Activated CD4-positive, alpha-beta T cell treated with anti-CD3 and anti-CD28 coated beads, Interleukin-2, amount 50 U/mL, for 4 hours (primary cell): ENCODE measurements at regions not wholly inside any gene's neighbourhood (a gene's known extent, or its start where the extent isn't known, plus 50 kb on each side); places are given as distances from the start of the nearest gene placed in this dataset.

Experiments
- DNase-seq, 2 experiments: peaks; one replicate each; pipeline ENCODE4 v3.0.0-alpha.2; 2020

DNA sequence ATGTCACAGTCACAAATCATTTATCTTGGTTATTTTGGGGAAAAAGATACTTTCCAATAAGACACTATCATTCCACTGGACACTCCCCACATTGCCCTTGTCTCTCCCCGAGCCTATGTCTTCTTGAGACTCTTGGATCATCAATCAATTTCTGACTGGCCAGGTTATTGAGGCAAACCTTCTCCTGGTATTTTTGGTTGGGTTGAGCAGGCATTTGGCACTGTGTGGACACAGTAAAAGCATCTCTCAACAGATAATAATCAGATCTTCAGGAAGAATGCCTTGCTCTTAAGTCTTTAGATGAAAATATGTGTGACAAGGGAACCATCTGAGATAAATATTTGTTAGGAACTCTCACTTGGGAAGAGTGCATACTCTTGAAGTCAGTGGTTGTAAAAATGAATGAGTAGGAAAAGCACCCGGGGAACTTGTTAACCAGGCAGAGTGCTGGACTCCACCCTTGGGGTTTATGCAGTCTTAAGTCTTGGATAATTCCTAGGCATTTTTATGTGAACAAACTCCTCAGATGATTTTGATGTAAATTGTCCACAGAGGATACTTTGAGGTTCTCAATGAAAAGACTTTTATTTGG, 223.8 kb upstream of the CLINT1 start:
- DNase-seq: no peak

DNA sequence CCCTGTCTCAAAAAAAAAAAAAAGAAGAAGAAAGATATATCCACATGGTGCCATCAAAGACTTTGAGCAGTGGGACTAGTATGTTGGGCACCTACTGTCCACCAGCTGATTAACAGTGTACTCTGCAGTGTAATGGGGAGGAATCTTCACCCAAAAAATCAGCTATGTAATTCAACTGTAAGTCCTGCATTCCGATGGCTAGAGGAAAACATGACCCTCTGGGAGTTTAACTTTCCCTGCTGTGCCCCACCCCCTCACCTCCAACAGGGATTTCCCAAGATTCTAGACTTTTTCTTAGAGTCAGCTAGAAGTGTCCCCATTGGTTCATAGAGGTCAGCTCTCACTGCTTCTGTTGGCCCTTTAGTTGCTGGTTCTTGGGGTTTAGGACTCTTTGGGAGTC, 221.2 kb upstream of the CLINT1 start:
- DNase-seq: no peak

DNA sequence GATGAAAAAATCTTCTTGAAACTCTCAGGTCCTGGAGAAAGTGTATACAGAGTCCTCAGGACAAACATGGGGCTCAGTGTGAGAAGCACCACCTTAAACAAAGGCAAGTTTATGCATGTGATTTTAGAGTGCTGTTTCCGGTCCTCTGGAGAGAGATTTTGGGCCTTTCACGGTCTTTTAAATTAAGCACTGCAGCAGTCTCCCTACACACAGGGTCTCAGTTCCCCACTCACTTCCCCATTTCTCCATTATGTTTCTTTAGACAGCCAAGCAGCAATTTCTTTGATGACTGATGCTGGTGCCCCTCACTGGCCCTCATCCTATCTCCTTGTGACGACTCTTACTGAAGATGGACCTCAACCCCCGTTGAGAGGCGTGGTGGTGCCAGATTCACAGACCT, 220.2 kb upstream of the CLINT1 start:
- no peak for DNase-seq

DNA sequence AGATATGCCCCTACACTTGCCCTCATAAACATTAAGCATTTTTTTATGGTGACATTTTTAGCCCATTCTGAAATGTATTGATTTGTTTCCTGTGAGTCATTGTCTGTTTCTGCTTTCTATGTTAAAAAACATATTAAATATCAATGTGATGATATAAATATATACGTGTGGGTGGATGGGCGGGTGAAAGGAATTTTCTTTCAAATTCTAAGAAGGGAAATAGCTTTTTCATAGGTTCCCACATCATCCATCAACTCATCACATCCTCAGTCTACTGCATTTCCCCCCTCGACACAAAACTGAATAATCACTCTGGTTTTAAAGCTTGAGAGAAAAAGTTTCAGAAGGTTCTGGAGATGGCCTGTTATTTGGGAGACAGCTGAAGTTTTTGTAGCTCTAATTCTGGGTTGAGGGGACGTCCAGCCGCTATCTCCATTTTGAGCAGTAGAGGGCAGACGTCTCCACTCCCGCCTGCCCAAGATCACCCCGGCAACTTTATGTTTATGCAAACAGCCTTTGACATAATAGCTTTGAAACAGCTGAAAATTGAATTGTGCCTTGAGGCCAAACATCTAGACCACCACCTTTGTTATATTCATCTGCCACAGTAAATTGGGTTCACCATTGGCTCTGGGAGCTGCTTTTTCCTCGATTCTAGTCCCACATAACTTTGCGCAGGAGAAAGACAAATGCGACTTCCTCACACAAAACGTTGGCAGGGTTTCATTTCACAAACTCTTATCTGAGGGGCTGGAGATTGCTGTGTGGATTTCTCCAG, 216.2 kb upstream of the CLINT1 start:
- DNase-seq: peak; percentile 12 to 19

DNA sequence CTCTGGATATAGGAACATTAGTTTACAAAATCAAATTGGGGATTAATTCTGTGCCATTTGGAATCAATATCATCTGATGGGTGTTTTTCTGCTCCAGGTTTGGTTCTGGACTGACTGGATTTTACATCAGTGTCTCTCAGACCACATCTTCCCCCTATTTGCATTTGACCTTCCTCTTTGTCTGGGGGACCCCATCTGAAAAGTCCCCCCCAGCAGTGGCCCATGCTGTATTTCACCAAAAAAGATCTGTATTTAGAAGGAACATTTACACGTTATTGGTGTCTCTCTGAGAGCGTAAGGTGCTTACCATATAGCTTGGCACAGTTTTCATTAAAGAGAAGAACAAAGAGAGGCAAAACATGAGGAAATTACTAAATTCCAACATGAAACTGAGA, 215.6 kb upstream of the CLINT1 start:
- DNase-seq: no peak

DNA sequence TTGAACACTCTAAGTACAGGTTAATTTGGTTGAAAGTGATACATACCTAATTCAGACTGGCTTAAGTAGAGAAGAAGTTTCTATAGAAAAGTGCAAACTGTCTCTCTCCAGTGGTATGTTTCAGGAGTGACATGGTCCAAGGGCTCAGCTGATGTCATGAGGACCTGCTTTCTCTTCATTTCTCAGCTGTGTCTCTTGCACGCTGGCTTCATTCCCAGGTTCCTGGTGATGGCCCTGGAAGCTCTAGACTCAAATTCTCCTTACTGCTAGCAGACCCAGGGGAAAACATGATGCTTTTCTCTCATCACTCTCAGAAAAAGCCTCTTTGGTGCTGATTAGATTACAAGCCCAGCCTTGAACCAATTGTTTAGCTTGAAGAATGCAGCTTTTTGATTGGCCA, 211.9 kb upstream of the CLINT1 start:
- DNase-seq: no peak

DNA sequence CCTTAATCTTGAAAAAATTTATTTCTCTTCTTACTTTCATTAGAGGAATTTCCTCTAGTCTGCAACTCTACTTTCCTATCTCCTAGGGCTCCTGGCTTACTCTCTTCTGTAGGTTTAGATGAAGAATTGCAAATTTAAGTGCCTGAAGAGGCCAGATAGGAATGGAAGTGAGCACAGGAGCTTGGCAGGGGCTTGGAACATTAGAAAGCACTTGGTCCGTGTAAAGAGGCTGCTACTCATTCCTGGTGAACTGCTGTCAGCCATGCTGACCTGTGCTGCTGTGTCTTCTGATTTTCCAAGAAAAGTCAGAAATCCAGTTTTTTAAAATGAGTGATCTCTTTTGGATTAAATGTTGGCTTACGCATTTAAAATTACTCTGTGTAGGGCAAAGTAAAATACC, 210.9 kb upstream of the CLINT1 start:
- DNase-seq: no peak

DNA sequence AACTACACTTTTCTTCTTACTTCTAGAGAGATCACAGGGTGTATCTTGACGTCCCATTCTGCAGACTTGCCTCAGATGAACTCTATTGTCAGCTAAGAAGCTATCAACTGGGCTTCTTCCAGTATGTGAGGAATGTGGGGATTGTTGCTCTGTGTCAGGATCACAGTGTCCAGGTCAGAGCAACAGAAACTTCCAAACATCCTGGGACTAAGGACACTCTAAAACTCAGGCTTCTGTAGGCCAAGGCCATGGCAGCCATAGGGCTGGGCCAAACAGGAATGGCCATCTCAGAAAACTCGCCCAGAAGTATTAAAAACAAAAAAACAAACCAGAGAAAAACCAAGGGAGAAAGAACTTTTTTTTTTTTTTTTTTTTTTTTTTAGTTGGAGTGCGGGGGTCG, 210.0 kb upstream of the CLINT1 start:
- no peak for DNase-seq

DNA sequence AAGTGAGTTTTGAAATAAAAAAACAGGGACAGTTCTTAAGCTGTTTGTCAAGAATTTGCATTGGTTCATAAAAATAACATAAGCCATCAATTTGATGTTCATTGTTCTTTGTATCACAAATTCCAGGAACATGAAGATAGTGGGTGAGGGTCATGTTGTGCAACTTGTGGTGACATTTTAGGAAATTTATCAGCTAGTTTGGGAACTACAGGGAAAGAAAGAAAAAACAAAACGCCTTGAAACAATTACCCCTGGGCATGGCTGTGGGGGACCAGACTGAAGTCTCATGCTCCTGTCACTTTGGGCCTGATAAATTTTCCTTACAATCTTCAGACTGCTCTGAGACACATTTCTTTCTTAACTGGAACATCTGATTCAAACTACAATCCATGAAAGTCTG, 207.1 kb upstream of the CLINT1 start:
- no peak for DNase-seq

DNA sequence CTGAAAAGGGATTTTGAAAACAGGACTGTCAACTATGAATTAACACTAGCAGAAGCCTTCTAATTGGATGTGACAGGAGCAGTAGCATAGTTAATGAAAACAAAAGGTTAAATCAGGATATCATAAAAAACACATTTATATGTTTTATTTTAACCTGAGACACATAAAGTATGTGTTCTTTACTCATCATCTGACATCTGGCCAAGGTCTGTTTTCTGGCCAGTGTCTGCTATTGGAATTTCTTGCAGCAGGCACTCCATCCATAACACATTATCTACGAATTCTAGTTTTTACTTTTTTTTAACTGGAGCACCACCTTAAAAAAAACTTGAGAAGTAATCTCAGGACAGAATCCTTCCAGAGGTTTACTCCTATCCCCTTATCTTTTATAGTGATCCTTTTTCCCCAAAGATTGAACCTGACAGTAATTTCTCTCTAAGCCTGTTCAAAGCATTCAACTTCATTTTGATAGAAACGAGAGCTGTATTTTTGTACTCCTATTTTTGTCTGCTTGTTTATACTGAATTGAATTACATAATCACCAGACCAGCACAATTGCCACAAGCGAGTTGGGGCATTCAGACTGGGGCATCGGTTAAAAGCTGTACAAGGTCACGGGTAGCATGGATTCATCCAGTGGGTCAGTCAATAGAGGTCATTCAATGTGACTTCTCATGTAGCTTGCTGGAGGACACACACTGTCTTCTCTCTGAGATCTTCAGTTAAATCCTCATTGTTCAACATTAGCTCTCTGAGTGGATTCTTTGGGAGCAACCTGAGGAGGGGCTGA, 205.6 kb upstream of the CLINT1 start:
- no peak for DNase-seq

DNA sequence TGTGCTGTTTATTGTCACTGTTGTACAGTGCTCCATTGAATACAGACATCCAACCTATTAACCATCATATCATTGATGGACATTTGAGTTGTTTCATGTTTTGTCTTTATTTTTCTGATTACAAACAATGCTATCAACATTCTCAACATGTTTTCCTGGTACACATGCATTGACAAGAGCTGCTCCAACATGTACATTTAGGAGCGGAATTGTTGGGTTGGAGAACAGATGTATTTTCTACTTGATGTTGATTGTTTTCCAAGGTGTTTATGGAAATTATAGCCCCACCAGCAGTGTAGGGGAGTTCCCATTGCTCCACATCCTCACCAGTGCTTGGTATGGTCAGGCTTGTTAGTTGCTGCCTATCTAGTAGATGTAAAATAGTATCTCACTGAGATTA, 204.1 kb upstream of the CLINT1 start:
- no peak for DNase-seq

DNA sequence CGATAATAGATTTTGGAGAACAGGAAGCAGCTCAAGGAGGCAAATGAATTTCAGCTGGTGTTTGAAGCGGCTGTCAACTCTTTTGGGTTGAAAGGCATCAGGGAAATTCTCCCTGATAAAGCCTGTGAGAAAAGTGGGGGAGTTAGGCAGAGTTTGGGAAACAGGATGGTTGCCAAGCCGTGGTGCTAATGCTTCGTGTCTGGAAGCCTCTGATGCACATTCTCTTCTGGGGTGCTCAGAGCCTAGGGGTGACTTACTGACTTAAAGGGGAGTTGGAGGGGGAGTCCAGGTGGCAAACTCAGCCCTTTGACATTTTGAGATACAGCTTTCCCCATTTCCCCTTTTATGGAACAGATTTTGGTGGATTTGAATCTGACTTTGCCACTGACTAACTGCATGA, 202.5 kb upstream of the CLINT1 start:
- DNase-seq: no peak

DNA sequence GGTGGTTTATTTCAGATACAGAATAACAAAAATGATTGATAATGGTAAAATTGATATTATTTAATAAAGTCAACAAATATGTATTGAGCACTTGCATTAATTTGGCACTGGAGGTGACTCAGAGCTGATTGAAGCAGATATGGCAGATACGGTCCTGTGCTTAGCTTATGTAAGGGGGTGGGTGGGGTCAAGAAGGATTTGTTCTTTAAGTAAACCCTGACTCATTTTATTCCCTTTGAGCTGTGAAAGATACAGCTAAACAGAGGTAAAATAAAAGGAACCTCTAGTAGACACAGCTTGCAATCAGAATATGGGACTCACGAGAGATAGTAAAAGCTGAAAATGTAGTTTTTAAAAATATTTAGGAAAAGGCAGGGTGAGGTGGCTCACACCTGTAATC, 201.3 kb upstream of the CLINT1 start:
- no peak for DNase-seq

DNA sequence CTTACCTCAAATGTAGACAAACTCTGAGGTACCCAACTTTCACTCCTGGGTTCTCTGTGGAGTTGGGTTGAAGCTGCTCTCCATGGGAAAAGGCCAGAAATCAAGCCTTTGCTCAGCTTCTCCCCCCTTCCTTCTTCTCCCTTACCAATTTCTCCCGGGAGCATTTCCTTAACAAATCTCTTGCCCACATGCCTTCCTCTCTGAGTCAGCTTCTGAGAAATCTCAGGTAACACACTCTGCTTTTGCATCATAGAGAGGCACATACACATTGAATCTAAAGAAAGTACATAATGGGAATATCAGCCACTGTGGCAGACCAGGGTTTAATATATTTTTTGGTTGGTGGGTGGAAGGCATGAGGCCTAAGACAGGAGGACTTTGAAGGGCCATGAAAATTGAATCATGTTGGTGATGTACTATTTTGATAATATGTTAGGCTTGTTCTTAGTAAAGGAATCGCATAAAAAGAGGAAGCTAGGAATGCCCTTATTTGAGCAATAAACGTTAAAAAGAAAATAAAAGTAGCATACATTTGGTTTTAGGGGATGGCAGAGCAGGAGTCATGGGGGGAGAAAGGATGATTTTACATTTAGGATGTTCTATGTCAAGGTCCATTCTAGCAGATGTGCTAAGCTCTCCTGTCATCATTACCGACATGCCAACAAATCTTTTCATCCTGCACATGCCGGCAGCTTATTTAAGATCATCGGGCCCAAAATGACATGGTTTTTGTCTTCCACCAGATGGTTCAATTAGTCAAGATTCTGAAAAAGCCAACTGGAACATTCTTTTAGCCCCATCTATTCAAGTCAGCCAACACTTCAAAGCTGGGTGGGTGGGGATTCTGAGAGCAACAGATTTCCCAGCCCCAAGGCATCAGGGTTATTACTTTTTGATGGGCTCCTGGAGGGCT, 199.5 kb upstream of the CLINT1 start:
- DNase-seq: no peak

DNA sequence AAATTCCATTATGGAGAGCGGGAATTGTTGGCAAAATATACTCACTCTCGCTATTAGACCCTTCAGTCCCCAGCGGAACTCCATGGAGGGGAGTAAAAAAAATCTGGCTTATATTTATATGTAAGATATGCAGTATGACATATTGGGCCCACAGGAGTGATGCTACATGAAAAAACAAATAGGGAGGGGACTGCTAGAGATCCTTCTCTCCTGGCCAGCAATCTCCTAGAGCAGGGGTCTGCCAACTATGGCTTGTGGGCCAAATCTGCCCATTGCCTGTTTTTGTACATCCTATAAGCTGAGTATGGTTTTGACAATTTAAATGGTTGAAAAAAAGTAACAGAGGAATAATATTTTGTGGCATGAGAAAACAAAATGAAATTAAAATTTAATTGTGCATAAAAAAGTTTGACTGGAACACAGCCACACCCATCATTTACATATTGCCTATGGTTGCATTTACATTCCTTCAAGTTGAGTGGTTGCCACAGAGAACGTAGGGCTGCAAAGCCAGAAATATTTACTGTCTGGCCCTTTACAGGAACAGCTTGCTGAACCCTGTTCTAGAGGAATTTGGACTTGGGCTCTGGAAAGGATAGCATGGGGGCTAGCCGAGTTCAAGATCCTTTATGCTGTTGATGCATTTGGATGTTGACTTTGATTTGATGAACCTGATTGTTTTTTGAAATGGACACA, 197.3 kb upstream of the CLINT1 start:
- DNase-seq: no peak

DNA sequence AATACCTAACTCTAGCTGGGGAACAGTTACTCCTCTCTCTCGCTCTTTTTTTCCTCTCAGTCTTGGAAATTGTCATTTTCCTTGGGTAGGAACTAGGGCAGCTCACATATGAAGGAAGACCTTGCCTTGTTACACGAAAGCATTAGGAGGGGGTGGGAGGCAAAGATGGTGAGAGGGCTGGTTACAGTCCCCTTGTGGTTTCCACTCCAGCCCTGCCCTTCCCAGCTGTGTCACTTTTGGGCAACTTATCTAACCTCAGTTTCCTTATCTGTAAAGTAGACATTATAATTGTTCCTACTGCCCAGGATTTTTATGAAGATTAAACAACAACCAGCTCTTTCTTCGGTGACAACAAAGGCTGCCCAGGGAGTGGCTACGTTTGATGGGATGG, 196.2 kb upstream of the CLINT1 start:
- no peak for DNase-seq

DNA sequence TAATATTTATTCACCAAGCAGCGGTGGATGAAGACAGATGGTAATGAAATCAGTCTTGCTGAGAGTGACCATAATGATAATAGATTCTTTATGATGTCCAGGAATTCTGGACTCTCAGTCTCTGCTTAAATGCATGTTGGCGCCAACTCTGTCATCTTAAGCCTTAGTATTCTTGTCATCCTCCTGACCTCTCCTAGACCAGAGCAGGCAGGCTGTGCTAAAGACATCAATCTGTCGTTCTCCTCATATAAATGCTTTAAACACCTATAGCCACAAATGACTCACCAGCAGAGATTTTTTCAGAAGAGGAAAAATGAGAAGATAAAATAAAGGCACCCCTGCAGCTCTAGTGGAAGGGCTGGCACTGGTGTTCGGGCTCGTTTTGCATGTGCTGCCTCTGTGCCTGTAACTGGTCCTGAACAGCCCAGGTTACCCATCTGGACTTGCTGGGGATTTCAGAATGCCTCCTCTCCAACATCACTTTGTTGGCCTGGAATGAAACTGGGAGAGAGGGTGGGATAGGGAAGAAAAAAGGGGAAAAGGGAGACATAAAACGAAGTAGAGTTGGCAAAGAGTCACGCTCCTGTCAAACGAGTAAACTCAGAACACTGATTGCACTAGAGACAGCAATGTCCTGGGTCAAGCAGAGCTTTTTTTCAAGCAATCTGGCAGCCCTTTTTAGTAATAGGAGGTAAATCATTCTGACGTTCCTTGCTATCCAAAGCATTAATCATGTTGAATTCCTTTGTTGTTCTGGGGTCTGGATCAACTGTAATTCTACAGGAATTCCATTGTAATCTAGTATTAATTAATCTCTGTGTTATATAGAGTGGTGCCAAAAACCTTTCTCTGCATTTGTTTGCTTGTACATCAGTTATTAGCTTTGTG, 195.5 kb upstream of the CLINT1 start:
- no peak for DNase-seq

DNA sequence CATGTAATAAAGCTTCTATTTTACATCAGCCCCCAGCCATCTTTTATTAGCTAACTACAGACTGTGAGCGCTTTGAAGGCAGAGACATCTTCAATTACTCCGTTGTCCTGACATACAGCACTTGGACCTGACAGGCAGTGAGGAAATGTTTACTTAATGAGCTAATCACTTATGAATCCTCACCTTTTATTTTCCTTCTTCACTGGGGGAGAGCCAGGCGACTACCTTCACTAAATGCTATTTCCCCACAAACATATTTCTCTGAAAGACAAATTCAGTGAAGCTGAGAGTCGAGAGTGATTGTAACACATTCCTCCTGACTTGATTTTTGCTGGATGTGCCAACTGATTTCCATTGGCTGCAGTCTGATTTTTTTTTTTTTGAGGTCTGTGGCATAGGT, 192.1 kb upstream of the CLINT1 start:
- DNase-seq: no peak

DNA sequence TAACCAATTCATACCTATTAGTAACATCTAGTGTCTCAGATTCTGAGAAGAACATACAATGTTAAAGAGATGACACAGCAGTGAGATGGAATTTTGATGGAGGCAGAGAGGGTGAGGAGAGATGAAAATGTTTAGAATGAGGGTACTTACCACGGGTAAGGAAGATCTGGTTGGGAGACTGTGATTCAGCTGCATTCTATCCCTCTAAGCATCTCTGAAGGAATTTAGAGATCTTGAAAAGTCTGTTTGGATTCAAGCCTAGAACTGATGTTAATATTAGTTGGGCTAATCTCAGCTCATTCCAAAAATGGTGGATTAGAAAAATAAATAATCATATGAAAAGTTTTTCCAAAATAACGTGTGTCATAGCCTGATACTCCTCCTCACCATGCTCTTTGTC, 191.5 kb upstream of the CLINT1 start:
- no peak for DNase-seq

DNA sequence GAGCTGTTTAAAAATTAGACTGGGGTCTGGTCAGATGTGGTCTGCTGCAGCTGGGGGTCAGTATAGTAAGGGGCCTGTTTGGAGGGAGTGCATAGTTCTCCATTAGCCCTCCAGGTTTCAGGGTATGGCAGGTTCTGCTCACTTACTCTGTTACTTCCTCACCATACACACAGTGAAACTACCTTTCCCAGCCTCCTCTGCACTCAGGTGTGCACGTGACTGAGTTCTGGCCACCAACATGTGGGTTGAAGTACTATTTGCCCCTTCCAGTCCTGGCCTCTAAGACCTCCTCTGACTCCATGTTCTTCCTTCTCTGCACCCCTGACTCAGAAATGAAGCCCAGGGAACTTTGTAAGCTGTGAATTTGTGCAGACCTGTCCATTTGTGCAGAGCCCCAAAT, 190.5 kb upstream of the CLINT1 start:
- DNase-seq: no peak

DNA sequence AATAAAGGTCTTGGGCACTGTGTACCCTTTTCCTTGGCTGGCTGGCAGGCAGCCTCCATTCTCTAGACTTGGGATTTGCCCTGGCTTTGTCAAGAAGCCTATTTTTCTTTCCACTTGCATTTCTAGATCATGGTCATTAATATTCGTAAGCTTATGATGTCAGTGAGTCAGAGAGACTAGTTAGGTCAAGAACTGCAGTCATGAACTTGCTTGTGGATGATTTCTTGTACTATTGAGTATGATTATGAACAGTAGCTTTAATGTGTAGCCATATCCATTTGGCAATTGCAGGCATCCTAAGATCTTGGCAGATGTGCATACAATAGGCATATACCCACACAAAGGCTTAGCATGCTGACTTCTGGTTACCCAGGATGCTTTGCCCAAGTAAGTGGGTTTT, 186.8 kb upstream of the CLINT1 start:
- DNase-seq: no peak
